H9 (cell line): ENCODE measurements at regions not wholly inside any gene's neighbourhood (a gene's known extent, or its start where the extent isn't known, plus 50 kb on each side); places are given as distances from the start of the nearest gene placed in this dataset.

Source experiments
- DNase-seq: peaks from one replicate; pipeline ENCODE4 v3.0.0-alpha.2; 2017
- H2AFZ ChIP-seq: one replicate; pipeline ENCODE4 v1.6.1; 2013; ENCODE audit warnings: mild to moderate bottlenecking, low read length, control low read depth, moderate library complexity
- H2AK5ac ChIP-seq: 2 replicates; pipeline ENCODE4 v1.6.1; 2013; ENCODE audit warnings: low read length, control low read depth, mixed read lengths; ENCODE audit not compliant: insufficient read length
- H2BK120ac ChIP-seq: one replicate; pipeline ENCODE4 v1.6.1; 2013; ENCODE audit warnings: low read depth, mild to moderate bottlenecking, low read length, control low read depth, inconsistent platforms; ENCODE audit not compliant: poor library complexity, severe bottlenecking
- H2BK12ac ChIP-seq: 2 replicates; pipeline ENCODE4 v1.6.1; 2013; ENCODE audit warnings: low read length, control low read depth, mixed read lengths, low read depth; ENCODE audit not compliant: insufficient read length
- H2BK15ac ChIP-seq: 2 replicates; pipeline ENCODE4 v1.6.1; 2013; ENCODE audit warnings: low read depth, low read length, control low read depth
- H2BK20ac ChIP-seq: one replicate; pipeline ENCODE4 v1.6.1; 2013; ENCODE audit warnings: low read depth, mild to moderate bottlenecking, low read length, control low read depth, inconsistent platforms; ENCODE audit not compliant: poor library complexity, severe bottlenecking
- H2BK5ac ChIP-seq: 2 replicates; pipeline ENCODE4 v1.6.1; 2013; ENCODE audit warnings: low read length, control low read depth, mixed read lengths; ENCODE audit not compliant: insufficient read length
- H3K14ac ChIP-seq: 2 replicates; pipeline ENCODE4 v1.6.1; 2013; ENCODE audit warnings: low read length, control low read depth; ENCODE audit not compliant: insufficient read depth
- H3K18ac ChIP-seq: 2 replicates; pipeline ENCODE4 v1.6.1; 2013; ENCODE audit warnings: low read depth, mild to moderate bottlenecking, mixed read lengths, low read length, control low read depth; ENCODE audit not compliant: insufficient read length
- H3K23ac ChIP-seq: 2 replicates; pipeline ENCODE4 v1.6.1; 2013; ENCODE audit warnings: low read length, control low read depth, mixed read lengths, low read depth; ENCODE audit not compliant: insufficient read length
- H3K23me2 ChIP-seq: 2 replicates; pipeline ENCODE4 v1.6.1; 2013; ENCODE audit warnings: low read depth, mild to moderate bottlenecking, mixed read lengths, low read length, control low read depth; ENCODE audit not compliant: insufficient read length, poor library complexity, severe bottlenecking
- H3K27ac ChIP-seq: 2 replicates; pipeline ENCODE4 v1.5.1; 2013; ENCODE audit warnings: low read length, control low read depth, mixed read lengths, low read depth; ENCODE audit not compliant: insufficient read length
- H3K27me3 ChIP-seq: 2 replicates; pipeline ENCODE4 v1.6.1; 2013; ENCODE audit warnings: low read length, control low read depth, inconsistent platforms; ENCODE audit not compliant: insufficient read depth
- H3K4ac ChIP-seq: 2 replicates; pipeline ENCODE4 v1.6.1; 2013; ENCODE audit warnings: low read depth, mild to moderate bottlenecking, control low read depth, inconsistent platforms, low read length, moderate library complexity
- H3K4me1 ChIP-seq: 2 replicates; pipeline ENCODE4 v1.6.1; 2013; ENCODE audit warnings: low read length, control low read depth, inconsistent platforms; ENCODE audit not compliant: insufficient read depth
- H3K4me2 ChIP-seq: 2 replicates; pipeline ENCODE4 v1.6.1; 2013; ENCODE audit warnings: low read length, control low read depth, mixed read lengths; ENCODE audit not compliant: insufficient read length, insufficient read depth
- H3K56ac ChIP-seq: 2 replicates; pipeline ENCODE4 v1.6.1; 2013; ENCODE audit warnings: low read depth, mild to moderate bottlenecking, mixed read lengths, low read length, control low read depth; ENCODE audit not compliant: insufficient read length
- H3K79me1 ChIP-seq: 2 replicates; pipeline ENCODE4 v1.6.1; 2013; ENCODE audit warnings: low read depth, mild to moderate bottlenecking, moderate library complexity, low read length, control low read depth, inconsistent platforms; ENCODE audit not compliant: insufficient read depth, poor library complexity, severe bottlenecking
- H3K79me2 ChIP-seq: 2 replicates; pipeline ENCODE4 v1.6.1; 2013; ENCODE audit warnings: low read length, control low read depth, inconsistent platforms; ENCODE audit not compliant: insufficient read depth
- H3K9ac ChIP-seq: 2 replicates; pipeline ENCODE4 v1.6.1; 2013; ENCODE audit warnings: low read length, control low read depth, mixed read lengths; ENCODE audit not compliant: insufficient read length; ENCODE audit errors: extremely low read depth
- H3K9me3 ChIP-seq: one replicate; pipeline ENCODE4 v1.6.1; 2013; ENCODE audit warnings: low read depth, low read length, inconsistent platforms; ENCODE audit not compliant: control insufficient read depth
- H3T11ph ChIP-seq: one replicate; pipeline ENCODE4 v1.6.1; 2013; ENCODE audit warnings: mild to moderate bottlenecking, low read length, control low read depth, inconsistent platforms
- H4K20me1 ChIP-seq: one replicate; pipeline ENCODE4 v1.6.1; 2013; ENCODE audit not compliant: control insufficient read depth, insufficient read length, insufficient read depth
- H4K5ac ChIP-seq: 2 replicates; pipeline ENCODE4 v1.6.1; 2013; ENCODE audit warnings: low read depth, mild to moderate bottlenecking, mixed read lengths, low read length, control low read depth; ENCODE audit not compliant: insufficient read length
- H4K8ac ChIP-seq: replicated peaks from 2 replicates; pipeline ENCODE4 v1.6.1; 2013; ENCODE audit warnings: low read length, control low read depth, mixed read lengths, low read depth; ENCODE audit not compliant: insufficient read length
- H4K91ac ChIP-seq: 2 replicates; pipeline ENCODE4 v1.6.1; 2013; ENCODE audit warnings: low read depth, mild to moderate bottlenecking, moderate library complexity, mixed read lengths, low read length, control low read depth; ENCODE audit not compliant: insufficient read length
- H3K27ac Mint-ChIP-seq, 3 experiments: 2 replicates in 2 of 3; 3 replicates in 1 of 3; pipeline ENCODE4 v1.8.0; 2020 to 2021; ENCODE audit warnings: mixed read lengths in 3 of 3, mild to moderate bottlenecking in 1 of 3, moderate library complexity in 1 of 3
- H3K27me3 Mint-ChIP-seq: 2 replicates; pipeline ENCODE4 v1.8.0; 2021; ENCODE audit warnings: low read depth, mild to moderate bottlenecking, moderate library complexity, mixed read lengths
- H3K36me3 Mint-ChIP-seq, 3 experiments: 2 replicates in 2 of 3; 3 replicates in 1 of 3; pipeline ENCODE4 v1.8.0; 2020 to 2021; ENCODE audit warnings: low read depth in 3 of 3, mixed read lengths in 3 of 3; ENCODE audit not compliant: insufficient read depth in 1 of 3
- H3K4me1 Mint-ChIP-seq, 2 experiments: 2 replicates each; pipeline ENCODE4 v1.8.0; 2020; ENCODE audit warnings: mixed read lengths in 2 of 2
- H3K4me3 Mint-ChIP-seq, 2 experiments: 2 replicates in 1 of 2; 3 replicates in 1 of 2; pipeline ENCODE4 v1.8.0; 2020 to 2021; ENCODE audit warnings: mild to moderate bottlenecking in 2 of 2, mixed read lengths in 2 of 2, moderate library complexity in 1 of 2
- H3K9me3 Mint-ChIP-seq, 2 experiments: 2 replicates in 1 of 2; 3 replicates in 1 of 2; pipeline ENCODE4 v1.8.0; 2020; ENCODE audit warnings: mild to moderate bottlenecking in 2 of 2, mixed read lengths in 2 of 2, moderate library complexity in 1 of 2
- CTCF ChIP-seq: fragments of 200-600 bp; sonication (generic); conservative IDR thresholded peaks from 3 replicates; pipeline ENCODE4 v1.8.0; 2021; ENCODE audit warnings: antibody characterized with exemption, mild to moderate bottlenecking
- WGBS: extraction: QIAGEN DNeasy Blood & Tissue Kit; methylation state at CpG from one replicate; pipeline ENCODE4 v1.1.7; 2013; ENCODE audit warnings: missing lambda C conversion rate, low lambda C conversion rate, mixed read lengths; ENCODE audit not compliant: insufficient read length; ENCODE audit errors: extremely low coverage; 5-methylcytosine and 5-hydroxymethylcytosine counted together

- Histone ChIP-seq H3K79me1 (no peaks in the 10 kb centered on the region), H2AK5ac (no peak overlapping the region), H3K18ac (no peak overlapping the region), H3K23ac (no peak overlapping the region), H4K91ac (no peak overlapping the region), H3K14ac (no peak overlapping the region), H2AFZ (no peak overlapping the region), H4K5ac (no peak overlapping the region), H3K27me3 (no peaks in the 10 kb centered on the region), H2BK15ac (no peak overlapping the region), H3K27ac (no peak overlapping the region), H4K8ac (no peak overlapping the region), H4K20me1 (no peaks in the 10 kb centered on the region), H2BK120ac (no peak overlapping the region), H2BK5ac (no peak overlapping the region), H2BK20ac (no peak overlapping the region), H3K9me3 (no peaks in the 10 kb centered on the region), H3K4ac (no peak overlapping the region), H3K4me2 (no peak overlapping the region), H3K79me2 (no peaks in the 10 kb centered on the region), H3K23me2 (no peaks in the 10 kb centered on the region), H3K4me1 (no peaks in the 10 kb centered on the region), H3K9ac (no peak overlapping the region), H3K56ac (no peak overlapping the region), H3T11ph (no peak overlapping the region), H2BK12ac (no peak overlapping the region)
- H3K27me3 Mint-ChIP-seq: no peaks in the 10 kb centered on the region
- H3K4me1 Mint-ChIP-seq: no peaks in the 10 kb centered on the region
- DNase-seq: no peak
- WGBS: no CpG with 5 or more reads among the region's 3 CpGs
- H3K4me3 Mint-ChIP-seq: no peak overlapping the region
- H3K27ac Mint-ChIP-seq: no peak overlapping the region
- no peaks in the 10 kb centered on the region; a peak in 1 of 5 replicates for H3K9me3 Mint-ChIP-seq
- TF ChIP-seq CTCF: no peak
- H3K36me3 Mint-ChIP-seq: no peaks in the 10 kb centered on the region
Measured at GRCh38 chr5:167594750-167595149, 696.7 kb upstream of the WWC1 start.
